ENCODE measurements at regions not wholly inside any gene's neighbourhood (a gene's known extent, or its start where the extent isn't known, plus 50 kb on each side); places are given as distances from the start of the nearest gene placed in this dataset.

GRCh38 chr20:23298155-23298554, 52.4 kb upstream of the NXT1 start:
- TF ChIP-seq EZH2 (IDR thresholded peaks at IDR 0.05): no peak
- TF ChIP-seq POLR2AphosphoS5 (IDR thresholded peaks at IDR 0.05; ENCODE audit: borderline replicate concordance, low read depth, low read length): no peak
- TF ChIP-seq FOXP2 (optimal IDR thresholded peaks at IDR 0.05; ENCODE audit: control extremely low read depth, extremely low read length, insufficient read depth): no peak

Measured in SK-N-MC (cell line).